GM12865 (cell line): ENCODE measurements at regions not wholly inside any gene's neighbourhood (a gene's known extent, or its start where the extent isn't known, plus 50 kb on each side); places are given as distances from the start of the nearest gene placed in this dataset.

Experiments
- DNase-seq: peaks from one replicate; pipeline ENCODE4 v3.0.0; 2010; ENCODE audit warnings: low read depth
- H3K4me3 ChIP-seq: 2 replicates; pipeline ENCODE4 v1.5.1; 2011; ENCODE audit warnings: mild to moderate bottlenecking, low read depth, low read length, control low read depth
- CTCF ChIP-seq: IDR thresholded peaks from 2 replicates; pipeline ENCODE4 v1.5.1; 2011; ENCODE audit warnings: low read length, control low read depth, low read depth, inconsistent platforms; ENCODE audit not compliant: insufficient read depth; ENCODE audit errors: missing control alignments

DNA sequence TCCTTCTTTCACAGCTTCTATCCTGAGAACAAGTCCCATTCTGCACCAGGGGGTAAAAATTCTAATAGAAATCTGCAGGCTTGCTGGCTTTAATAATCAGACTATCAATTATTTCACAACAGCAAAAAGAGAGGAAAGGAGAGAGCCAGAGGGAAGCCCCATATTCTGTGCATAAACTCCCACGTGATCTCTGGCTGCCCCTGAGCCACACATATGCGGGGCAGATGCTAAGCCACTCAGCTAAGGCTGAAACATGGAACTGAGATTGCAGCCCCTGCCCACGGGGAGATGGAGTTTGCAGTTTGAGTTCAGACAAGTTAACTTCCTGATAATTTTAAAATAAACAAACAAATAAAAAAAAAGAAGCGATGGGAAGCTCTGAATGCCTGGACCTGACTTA, 254.4 kb upstream of the CCDC196 start:
- DNase-seq, result no peak
- no peak for TF ChIP-seq CTCF
- H3K4me3 ChIP-seq, result no peak overlapping the region

- DNase-seq, result no peak
These were observed 252.6 kb upstream of the CCDC196 start for GRCh38 chr14:66233591-66233990.

GRCh38 chr14:66234411-66234810, 251.8 kb upstream of the CCDC196 start:
- DNase-seq, result no peak
- H3K4me3 ChIP-seq, result no peak overlapping the region
- TF ChIP-seq CTCF, result no peak

More at GRCh38 chr14:66233591-66233990, 252.6 kb upstream of the CCDC196 start:
- H3K4me3 ChIP-seq, result no peak overlapping the region
- TF ChIP-seq CTCF, result no peak

DNA sequence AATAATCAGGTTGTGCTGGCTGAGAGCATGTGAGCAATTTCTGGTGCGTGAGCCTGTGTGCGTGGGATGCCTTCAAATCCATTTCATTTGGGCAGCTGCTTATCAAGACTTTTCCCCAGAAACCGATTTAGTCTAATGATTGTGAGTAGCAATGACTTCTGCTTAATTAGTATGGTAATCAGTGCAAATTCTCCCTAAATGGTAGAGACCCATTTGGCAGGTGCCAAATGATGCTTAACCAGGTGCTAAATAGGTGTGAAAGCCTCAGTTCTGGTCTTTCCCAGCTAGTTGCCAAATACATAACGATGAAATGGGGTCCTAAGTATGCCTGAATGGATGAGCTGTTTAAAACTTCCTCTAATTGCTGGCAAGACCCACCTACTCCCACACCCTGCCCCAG, 248.4 kb upstream of the CCDC196 start:
- DNase-seq, result no peak
- no peak overlapping the region for H3K4me3 ChIP-seq
- TF ChIP-seq CTCF, result no peak

- DNase-seq, result no peak
- no peak for TF ChIP-seq CTCF
- H3K4me3 ChIP-seq, result no peak overlapping the region
These were observed 247.2 kb upstream of the CCDC196 start for GRCh38 chr14:66238969-66239368.

DNA sequence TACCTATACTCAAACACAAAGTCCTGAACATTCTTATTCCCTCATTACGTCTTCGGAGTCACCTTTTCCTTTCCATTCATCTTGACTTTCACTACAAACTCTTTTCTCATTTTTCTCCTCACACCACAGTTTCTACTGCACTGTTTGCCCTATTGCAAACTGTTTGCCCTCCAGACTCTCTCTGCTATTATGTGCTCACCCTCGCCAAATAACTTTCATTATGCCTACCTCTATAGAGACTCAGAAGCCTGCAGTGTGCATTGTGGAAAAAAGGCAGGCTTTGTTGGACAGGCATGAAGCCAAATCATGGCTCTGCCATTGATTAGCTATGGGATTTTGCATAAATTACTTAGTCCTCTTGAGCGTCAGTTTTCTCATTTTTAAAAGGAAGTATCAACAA, 246.6 kb upstream of the CCDC196 start:
- H3K4me3 ChIP-seq, result no peak overlapping the region
- DNase-seq, result no peak
- TF ChIP-seq CTCF, result no peak

GRCh38 chr14:66240105-66240504, 246.1 kb upstream of the CCDC196 start:
- H3K4me3 ChIP-seq, result no peak overlapping the region
- DNase-seq, result no peak
- no peak for TF ChIP-seq CTCF
